ENCODE measurements at regions not wholly inside any gene's neighbourhood (a gene's known extent, or its start where the extent isn't known, plus 50 kb on each side); places are given as distances from the start of the nearest gene placed in this dataset.

DNA sequence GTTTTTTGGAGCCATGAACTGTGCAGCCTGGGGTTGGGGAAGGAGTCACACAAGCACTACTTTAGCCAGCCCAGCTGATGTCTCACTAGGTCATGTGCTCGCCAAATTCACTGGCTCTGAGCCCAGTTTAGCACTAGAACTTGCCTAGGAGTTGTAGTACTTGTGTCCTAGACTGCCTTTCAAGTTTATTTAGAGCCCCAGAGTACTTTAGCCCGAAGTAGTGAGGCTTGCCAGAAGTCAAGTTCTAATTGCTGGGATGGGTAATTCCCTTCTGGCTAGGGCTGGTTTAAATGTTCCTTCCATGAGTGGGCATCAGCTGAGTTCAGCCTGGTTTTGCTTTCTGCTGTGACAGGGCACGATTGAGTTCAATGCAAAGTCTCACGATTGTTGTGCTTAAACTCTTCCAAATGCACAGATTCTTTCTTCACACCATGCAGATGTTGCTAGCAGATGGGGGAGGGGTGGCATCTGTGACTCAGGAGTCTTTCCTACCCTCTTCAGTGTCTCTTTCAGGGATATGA is 228.2 kb upstream of the ZPLD1 start:
- DNase-seq (ENCODE audit: low read depth in 4 of 4, low spot score in 3 of 4): no peak

DNA sequence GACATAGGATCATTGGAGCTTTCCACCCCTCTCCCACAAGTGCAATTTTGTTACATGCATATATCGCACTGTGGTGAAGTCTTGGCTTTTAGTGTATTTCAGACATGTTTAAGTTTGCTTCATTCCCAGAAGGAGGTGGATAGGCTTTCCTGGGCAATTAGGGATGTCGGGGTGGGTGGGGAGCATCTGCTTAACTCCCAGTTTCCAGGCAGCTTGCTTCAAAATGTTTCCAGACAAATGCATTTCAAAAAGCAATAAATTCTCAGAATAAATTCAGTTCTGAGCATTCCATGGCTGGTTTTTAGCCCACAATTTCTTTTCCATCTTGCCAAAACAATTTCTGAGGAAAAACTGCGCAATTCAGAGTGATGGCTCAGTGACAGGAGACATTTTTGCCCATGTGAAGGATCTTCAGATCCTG is 227.7 kb upstream of the ZPLD1 start:
- no peak for DNase-seq (ENCODE audit: low read depth in 4 of 4, low spot score in 3 of 4)

DNA sequence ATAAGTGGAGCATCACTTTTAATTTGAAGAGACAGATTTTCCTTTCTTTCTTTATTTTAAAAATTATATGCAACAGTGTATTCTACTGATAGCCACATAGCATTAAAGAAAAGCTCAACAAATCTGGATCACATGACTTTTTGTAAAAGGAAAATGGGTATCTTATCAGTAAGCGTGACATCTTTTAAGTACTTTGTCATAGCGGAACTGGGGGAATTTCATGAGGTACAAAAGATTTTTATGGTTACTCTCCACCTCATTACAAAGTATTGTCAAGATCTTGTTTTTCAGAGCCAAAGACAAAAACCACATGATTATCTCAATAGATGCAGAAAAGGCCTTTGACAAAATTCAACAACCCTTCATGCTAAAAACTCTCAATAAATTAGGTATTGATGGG is 219.6 kb upstream of the ZPLD1 start:
- no peak for DNase-seq (ENCODE audit: low read depth in 4 of 4, low spot score in 3 of 4)

DNA sequence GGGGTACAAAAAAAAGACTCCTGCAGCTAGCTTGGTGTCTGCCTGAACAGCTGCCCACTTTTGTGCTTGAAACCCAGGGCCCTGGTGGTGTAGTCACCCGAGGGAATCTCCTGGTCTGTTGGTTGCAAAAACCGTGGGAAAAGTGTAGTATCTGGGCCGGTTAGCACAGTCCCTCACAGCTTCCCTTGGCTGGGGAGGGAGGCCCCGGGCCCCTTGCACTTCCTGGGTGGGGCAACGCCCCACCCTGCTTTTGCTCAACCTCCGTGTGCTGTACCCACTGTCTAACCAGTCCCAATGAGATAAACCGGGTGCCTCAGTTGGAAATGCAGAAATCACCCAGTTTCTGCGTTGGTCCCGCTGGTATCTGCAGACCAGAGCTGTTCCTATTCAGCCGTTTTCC is 211.7 kb upstream of the ZPLD1 start:
- no peak for DNase-seq (ENCODE audit: low read depth in 4 of 4, low spot score in 3 of 4)

DNA sequence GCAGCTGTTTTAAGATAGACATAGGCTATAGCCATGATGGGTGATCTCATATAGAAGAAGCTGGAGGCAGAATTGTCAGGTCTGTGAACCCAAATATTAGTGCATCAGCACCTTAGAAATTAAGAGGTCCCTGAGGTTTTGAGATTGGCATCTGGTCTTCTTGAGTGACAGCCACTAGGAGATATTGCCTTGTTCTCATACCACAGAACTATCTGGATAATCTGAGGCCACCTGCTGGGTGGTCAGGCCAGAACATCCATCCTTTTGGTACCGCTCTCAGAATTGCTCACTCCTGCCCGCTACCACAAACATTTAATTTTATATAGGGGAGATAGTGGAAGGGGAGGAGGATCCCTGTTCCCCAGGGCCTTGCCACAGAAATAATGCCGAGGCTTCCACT is 210.6 kb upstream of the ZPLD1 start:
- no peak for DNase-seq (ENCODE audit: low read depth in 4 of 4, low spot score in 3 of 4)

DNA sequence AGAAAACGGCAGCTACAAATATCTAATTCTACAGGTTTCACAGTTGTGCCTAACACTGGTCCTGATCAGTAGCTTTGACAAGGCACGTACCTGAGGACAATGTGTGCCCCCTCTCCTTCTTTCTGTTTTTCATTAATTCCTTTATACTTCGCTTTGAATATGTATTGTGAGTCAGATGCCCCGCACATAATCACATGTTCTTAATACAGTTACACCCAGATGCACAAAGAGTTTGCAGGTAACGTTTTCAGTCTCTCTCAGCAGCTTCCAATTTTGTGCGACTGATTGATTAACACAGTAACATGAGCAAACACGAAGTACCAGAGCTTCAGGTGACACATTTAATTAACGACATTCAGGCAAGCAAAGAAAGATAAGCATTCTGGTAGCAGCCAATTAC is 209.8 kb upstream of the ZPLD1 start:
- DNase-seq (ENCODE audit: low read depth in 4 of 4, low spot score in 3 of 4): no peak

DNA sequence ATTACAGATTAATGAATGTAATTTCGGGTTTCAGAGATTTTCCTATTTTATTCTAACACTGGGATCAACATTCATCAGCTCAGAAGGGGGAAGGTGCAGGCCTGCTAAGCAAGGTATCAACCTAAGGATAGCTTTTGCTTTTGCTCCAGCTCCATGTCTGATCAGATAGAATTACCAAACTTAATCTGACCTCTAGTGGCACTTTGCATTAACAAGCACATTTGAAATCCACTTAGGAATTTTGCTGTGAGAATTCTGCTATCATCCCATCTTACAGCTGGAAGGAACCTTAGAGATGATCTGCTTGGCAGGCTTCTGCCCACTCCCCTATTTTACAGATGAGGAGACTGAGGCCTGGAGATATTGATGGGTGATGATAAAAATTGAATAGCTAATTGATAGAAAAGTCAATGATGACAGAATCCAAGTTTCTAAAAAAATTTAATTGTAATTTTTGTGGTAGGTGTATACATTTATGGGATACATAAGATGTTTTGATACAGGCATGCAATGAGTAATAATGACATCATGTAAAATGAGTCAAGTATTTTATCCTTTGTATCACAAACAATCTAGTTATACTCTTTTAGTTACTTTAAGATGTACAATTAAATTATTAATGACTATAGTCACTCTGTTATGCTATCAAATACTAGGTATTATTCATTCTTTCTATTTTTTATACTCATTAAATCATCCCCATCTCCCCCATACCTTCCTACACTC is 209.2 kb upstream of the ZPLD1 start:
- DNase-seq (ENCODE audit: low read depth in 4 of 4, low spot score in 3 of 4): peak; percentile 29 to 56 (median 46)

DNA sequence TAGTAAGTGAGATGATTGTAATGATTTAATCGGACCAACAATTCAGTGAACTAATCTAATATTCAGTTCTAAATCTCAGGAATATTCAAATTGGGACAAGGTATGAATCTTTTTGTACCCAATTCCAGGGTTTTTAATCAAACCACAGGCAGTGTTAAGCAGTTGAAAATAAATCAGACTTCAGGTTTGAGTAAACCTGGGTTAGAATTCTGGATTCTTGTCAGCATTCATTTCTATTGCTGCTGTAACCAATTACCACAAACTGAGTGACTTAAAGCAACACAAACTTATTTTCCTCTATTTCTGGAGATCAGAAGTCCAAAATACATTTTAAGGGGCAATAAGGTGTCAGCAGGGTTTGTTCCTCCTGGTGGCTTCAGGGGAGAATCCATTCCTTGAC is 208.4 kb upstream of the ZPLD1 start:
- no peak for DNase-seq (ENCODE audit: low read depth in 4 of 4, low spot score in 3 of 4)

DNA sequence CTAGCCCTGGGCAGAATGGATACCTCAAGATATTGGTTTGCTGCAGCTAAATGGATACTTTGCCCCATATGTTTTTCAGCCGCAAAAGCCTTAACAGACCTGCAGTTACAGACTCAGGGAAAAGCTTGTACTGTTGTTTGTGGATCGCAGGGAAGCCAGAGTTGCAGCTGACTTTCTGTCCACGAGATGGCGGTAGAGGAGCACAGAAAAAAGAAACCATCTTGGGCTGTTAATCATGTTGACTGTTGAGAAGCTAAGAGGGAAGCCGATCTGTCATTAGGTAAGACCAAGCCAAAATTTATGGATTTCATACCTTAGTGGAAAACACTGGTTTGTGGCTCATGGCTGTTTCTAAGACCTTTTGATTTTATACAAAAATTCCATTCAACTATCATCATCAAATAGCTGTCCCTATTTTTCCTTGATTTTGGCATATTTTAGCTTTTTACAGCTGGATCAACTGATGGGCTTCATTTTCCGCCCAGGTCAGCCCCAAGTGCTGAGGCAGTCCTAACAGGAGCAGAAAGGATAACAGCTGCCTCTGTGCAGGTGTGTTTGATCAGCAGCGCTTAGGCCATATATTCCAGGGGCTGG is 205.7 kb upstream of the ZPLD1 start:
- DNase-seq (ENCODE audit: low read depth in 4 of 4, low spot score in 3 of 4): peak; percentile 71 to 77 (median 76)

DNA sequence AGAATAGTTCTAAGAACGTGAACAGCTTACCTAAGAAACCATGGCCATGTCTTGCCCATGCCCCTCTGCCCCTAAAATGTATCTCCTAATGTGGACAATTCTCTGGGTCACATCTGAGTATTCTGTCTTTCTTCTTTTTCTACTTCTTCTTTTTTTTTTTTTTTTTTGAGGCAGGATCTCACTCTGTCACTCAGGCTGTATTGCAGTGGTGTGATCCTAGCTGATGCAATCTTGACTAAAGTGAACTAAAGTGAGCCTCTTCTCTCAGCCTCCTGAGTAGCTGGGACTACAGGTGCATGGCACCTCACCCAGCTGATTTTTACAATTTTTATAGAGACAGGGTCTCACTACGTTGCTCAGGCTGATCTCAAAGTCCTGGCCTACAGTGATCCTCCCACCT is 204.8 kb upstream of the ZPLD1 start:
- DNase-seq (ENCODE audit: low read depth in 4 of 4, low spot score in 3 of 4): no peak

DNA sequence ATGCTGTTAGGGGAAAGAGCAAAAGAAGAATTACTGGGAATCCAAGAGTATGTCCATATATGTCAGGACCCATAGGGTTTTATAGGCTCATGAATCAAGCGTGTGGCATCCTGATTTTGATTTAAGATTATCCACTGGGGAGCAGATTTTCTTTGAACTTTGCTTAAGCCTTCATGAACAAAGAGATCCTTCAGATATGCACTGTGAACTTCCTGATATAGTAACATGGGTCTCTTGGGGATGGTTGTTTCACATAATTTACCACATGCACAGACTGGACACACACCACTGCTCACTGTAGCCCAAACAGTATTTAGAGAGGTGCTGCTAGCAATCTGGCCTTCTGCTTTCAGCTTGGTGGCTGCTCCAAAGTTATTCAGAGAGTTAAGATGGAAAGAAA is 200.9 kb upstream of the ZPLD1 start:
- DNase-seq (ENCODE audit: low read depth in 4 of 4, low spot score in 3 of 4): no peak

DNA sequence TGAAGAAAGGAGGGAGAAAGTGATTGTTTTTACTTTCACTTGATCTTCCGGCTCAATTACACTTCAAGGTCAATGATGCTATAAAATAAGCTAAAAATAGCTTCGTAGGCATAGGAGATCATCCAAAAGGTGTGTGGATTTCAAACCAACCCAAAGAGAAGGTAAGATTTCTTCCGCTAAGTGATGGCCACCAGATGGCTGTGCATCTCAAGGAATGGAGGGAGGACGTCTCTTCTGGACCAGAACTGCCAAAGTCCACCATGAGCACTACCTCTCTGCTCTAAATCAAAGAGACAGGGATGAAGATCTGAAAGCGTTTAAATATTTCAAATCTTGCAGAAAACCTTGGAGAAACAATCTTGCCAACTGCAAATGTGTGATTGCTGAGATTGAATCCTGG is 199.1 kb upstream of the ZPLD1 start:
- DNase-seq (ENCODE audit: low read depth in 4 of 4, low spot score in 3 of 4): no peak

DNA sequence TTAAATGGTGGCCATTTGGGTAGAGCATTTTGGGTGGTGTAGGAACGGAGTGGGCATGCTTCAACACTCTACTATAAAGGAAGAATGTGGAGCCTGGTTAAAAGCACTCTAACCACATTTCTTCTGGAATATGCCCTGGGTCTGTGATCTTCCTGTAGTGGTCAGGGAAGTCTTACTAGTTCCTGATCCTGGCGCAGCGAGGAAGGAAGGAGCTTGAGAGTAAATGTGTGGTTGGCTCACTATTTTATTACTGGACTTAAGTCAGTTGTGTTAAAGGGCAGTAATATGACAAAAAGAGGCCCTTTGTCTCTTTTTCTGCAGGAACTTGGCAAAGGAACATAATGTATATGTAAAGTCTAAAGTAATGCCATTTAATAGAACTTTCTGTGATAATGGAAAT is 197.6 kb upstream of the ZPLD1 start:
- DNase-seq (ENCODE audit: low read depth in 4 of 4, low spot score in 3 of 4): no peak

DNA sequence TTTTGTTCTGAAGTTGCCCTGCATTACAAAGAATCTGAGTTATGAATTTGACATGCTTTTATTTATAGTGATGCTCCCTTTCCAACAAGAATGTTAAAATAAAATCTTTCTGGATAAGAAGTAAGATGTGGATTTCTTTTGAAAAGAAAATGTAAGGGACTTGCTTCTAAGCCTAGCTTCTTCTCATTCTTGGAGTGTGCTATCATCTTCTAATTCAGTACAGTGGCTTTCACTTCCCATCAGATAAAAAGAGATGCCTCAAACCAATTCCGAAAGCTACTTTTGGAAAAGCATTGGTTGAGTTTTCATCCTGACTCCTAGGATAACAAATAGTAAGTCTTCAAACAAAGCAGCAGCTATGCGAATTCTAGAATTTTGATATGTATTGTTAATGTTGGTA is 197.0 kb upstream of the ZPLD1 start:
- DNase-seq (ENCODE audit: low read depth in 4 of 4, low spot score in 3 of 4): no peak

DNA sequence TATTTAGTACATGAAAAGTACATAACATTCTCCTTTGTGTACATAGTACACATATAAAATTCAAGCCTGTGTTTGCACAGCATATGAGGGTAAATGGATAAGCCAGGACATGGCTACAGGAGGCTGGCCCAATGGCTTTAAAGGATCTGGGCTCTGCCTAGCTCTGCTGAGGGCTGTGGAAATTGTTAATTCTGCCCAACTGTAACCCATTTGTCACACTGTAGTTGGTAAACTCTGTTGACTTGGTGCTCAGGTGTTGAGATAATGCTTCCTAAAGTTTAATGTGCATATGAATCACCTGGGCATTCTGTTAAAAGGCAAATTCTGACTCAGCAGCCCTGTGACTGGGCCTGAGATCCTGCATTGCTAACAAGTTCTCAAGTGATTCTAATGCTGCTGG is 196.5 kb upstream of the ZPLD1 start:
- no peak for DNase-seq (ENCODE audit: low read depth in 4 of 4, low spot score in 3 of 4)

DNA sequence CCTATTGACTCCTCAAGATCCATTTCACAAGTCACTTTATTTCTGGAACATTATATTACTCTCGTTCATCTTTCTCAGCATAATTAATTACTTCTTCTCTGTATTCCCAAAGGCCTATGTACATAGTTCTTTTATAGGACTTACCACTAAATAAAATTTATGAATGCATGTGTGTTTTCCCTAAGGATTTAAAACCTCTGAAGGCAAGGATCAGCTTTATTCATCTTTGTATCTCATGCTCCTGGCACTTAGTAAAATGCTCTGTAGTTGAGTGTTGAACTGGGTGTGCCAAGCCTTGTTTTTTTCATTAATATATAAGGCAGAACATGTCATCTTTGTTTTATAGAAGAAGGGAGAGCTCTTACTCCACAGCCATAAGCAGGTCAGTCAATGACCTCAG is 194.1 kb upstream of the ZPLD1 start:
- DNase-seq (ENCODE audit: low read depth in 4 of 4, low spot score in 3 of 4): no peak

DNA sequence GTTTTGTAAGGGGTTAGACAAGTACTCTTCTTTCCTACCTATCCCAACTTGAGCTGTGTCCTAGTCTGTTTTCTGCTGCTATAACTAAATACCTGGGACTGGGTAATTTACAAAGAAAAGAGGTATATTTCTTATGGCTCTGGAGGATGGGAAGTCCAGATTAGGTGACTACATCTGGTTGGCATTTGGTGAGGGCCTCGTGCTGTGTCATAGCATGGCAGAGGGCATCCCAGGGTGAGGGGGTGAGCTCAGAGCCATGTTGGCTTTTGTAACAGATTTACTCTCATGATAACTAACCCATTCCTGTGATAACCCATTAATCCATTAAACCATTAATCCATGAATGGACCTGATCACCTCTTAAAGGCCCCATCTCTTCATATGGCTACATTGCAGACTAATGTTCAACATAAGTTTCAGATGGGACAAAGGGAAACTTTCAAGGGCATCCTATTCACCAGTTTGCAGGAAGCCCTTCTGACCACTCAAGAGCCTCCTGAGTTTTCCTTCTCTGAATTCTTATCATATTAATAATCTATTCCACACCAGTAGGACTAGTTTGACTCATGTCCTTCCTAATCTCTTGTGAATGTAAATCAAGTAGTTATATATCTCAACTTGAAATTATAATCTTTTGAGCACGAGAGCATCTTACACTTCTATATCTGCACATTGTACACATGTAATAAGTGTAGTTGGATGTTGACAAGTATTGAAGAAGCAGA is 185.7 kb upstream of the ZPLD1 start:
- no peak for DNase-seq (ENCODE audit: low read depth in 4 of 4, low spot score in 3 of 4)

DNA sequence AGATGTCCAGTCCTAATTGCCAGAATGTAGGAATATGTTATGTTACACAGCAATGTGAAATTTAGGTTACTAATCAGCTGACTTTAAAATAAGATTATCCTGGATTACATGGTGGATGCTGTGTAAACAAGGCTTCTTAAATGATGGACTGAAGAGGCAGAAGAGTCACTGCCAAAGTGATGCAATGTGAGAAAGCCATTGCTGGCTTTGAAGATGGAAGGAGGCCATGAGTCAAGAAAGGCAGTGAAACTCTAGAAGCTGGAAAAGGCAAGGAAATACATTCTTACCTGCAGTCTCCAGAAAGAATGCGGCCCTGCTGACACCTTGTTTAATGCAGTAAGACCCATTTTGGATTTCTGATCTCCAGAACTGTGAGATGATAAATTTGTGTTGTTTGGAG is 179.1 kb upstream of the ZPLD1 start:
- DNase-seq (ENCODE audit: low read depth in 4 of 4, low spot score in 3 of 4): no peak

DNA sequence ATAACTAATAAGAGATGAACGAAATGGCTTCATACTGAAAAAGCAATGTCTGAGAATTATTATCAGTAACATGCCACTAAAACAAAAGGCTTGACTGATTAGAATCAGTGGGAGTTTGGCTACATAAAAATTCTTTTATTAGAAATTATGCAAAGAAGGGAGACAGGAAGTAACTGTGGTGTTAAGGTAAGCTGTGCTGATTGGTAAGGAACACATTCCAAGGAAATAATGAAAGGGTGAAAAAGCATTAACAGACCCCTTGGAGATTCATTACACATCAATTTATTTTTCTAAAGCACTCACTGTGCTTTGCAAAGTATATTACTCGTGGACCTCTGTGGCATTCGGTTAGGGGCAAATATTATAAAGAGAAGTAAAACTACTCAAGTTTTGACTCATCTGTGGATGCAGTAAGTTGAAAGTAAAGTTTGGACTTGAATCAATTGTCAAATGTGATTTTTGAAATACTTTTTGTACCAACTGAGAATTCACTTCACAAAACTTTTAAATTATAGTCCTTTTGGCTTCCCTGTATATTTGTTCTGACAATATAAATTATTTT is 176.1 kb upstream of the ZPLD1 start:
- DNase-seq (ENCODE audit: low read depth in 4 of 4, low spot score in 3 of 4): no peak

DNA sequence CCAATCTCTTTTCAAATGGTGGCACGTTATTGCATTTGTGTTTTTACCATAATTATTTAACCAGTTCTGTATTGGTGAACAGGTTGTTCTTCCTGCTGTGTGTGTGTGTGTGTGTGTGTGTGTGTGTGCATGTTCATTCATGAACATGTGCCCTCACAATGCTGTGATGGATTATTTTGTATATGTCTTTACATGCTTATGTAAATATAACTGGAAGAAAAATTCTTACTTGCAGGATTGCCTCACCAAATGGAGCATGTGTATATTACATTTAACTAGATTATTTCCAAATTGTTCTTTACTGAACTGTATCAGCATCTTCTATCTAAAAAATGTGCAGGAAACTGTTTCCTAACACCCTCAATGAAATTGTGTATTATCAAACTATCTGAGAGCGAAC is 175.2 kb upstream of the ZPLD1 start:
- no peak for DNase-seq (ENCODE audit: low read depth in 4 of 4, low spot score in 3 of 4)

DNA sequence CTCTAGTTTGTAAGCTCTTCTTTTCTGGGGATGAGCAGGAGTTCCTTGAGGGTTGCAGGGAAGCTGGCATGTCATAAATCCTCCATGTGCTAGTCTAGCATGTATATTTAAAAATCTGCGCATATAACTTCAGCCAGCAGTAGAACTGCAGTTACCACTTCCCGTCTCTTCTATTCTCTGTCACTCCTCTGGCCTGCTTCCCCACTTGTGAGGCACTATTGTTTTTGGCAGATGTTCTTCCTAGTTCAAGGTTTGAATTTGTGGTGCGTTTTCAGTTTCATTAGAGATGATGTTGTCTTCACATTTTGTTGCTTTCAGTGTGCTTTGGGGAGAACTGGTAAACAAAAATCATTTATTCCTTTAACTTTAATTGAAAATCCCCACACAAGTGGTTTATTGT is 169.1 kb upstream of the ZPLD1 start:
- DNase-seq (ENCODE audit: low read depth in 4 of 4, low spot score in 3 of 4): no peak

DNA sequence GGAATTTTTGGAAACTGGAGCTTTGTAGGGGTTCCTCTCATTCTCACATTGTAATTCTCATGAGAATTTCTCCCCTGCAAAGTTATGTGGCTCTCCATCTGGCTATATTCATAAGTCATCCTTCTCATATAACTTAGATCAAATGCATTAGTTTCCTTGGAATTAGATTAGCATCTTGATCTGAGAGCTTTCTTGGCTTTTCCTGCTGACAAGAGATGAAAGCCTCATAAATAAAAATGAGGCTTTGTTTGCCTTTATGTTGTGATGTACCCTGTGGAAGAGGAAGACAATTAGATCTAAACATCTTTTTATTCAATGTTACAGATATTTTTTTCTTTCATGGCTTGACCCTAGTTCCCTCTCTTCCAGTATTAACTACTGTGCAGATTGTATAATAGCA is 165.4 kb upstream of the ZPLD1 start:
- no peak for DNase-seq (ENCODE audit: low read depth in 4 of 4, low spot score in 3 of 4)

All from right renal pelvis (tissue), 4 donors.